ENCODE measurements at regions not wholly inside any gene's neighbourhood (a gene's known extent, or its start where the extent isn't known, plus 50 kb on each side); places are given as distances from the start of the nearest gene placed in this dataset.
"Not testable (repeated sequence)": the region's sequence is repeated elsewhere in the genome, so short reads cannot be mapped to it uniquely, and the experiment has no call there.

- no peak overlapping the region for H3K4me3 ChIP-seq (ENCODE audit: control insufficient read depth, low read depth, low read length)
- DNase-seq (ENCODE audit: low read depth) = no peak
- TF ChIP-seq CTCF (conservative IDR thresholded peaks at IDR 0.05; ENCODE audit: control insufficient read depth, insufficient read depth, low read depth, low read length) = no peak
Measured at GRCh38 chr4:13992041-13992440, 364.5 kb upstream of the BOD1L1 start.

GRCh38 chr4:13992975-13993520 is 365.5 kb upstream of the BOD1L1 start:
- TF ChIP-seq CTCF (conservative IDR thresholded peaks at IDR 0.05; ENCODE audit: control insufficient read depth, insufficient read depth, low read depth, low read length) = no peak
- H3K4me3 ChIP-seq (ENCODE audit: control insufficient read depth, low read depth, low read length) = no peak overlapping the region
- DNase-seq (ENCODE audit: low read depth) = no peak

GRCh38 chr4:13994016-13994415 is 366.5 kb upstream of the BOD1L1 start:
- no peak for DNase-seq (ENCODE audit: low read depth)
- no peak for TF ChIP-seq CTCF (conservative IDR thresholded peaks at IDR 0.05; ENCODE audit: control insufficient read depth, insufficient read depth, low read depth, low read length)
- no peak overlapping the region for H3K4me3 ChIP-seq (ENCODE audit: control insufficient read depth, low read depth, low read length)

- no peak for TF ChIP-seq CTCF (conservative IDR thresholded peaks at IDR 0.05; ENCODE audit: control insufficient read depth, insufficient read depth, low read depth, low read length)
- no peak for DNase-seq (ENCODE audit: low read depth)
- no peak overlapping the region for H3K4me3 ChIP-seq (ENCODE audit: control insufficient read depth, low read depth, low read length)
Measured at GRCh38 chr4:13998850-13999445, 371.4 kb upstream of the BOD1L1 start.

- H3K4me3 ChIP-seq (ENCODE audit: control insufficient read depth, low read depth, low read length) = no peak overlapping the region
- no peak for DNase-seq (ENCODE audit: low read depth)
- TF ChIP-seq CTCF (conservative IDR thresholded peaks at IDR 0.05; ENCODE audit: control insufficient read depth, insufficient read depth, low read depth, low read length) = no peak
Measured at GRCh38 chr4:14000091-14000814, 372.7 kb upstream of the BOD1L1 start.

GRCh38 chr4:14002331-14002730 is 374.8 kb upstream of the BOD1L1 start:
- H3K4me3 ChIP-seq (ENCODE audit: control insufficient read depth, low read depth, low read length); DNase-seq (ENCODE audit: low read depth): not testable (repeated sequence)

- no peak overlapping the region for H3K4me3 ChIP-seq (ENCODE audit: control insufficient read depth, low read depth, low read length)
- no peak for TF ChIP-seq CTCF (conservative IDR thresholded peaks at IDR 0.05; ENCODE audit: control insufficient read depth, insufficient read depth, low read depth, low read length)
- no peak for DNase-seq (ENCODE audit: low read depth)
Measured at GRCh38 chr4:14008494-14008893, 381.0 kb upstream of the BOD1L1 start.

Measured in fibroblast of mammary gland (primary cell).